Cardiac muscle cell (in vitro differentiated cells and primary cell): ENCODE measurements at regions not wholly inside any gene's neighbourhood (a gene's known extent, or its start where the extent isn't known, plus 50 kb on each side); places are given as distances from the start of the nearest gene placed in this dataset.

Source experiments
- DNase-seq, 2 donors: peaks; one replicate each; pipeline versions ENCODE4 v3.0.0 to v3.0.0-alpha.2; 2010 to 2017; ENCODE audit warnings: low read depth in 1 of 2, low spot score in 1 of 2
- H3K27ac ChIP-seq: fragments of 200-600 bp; sonication (generic); 2 replicates; pipeline ENCODE4 v1.5.1; 2016
- H3K27me3 ChIP-seq: fragments of 200-600 bp; sonication (generic); 2 replicates; pipeline ENCODE4 v1.6.0; 2016; ENCODE audit warnings: control low read depth
- H3K36me3 ChIP-seq: fragments of 200-600 bp; sonication (generic); 2 replicates; pipeline ENCODE4 v1.5.1; 2016; ENCODE audit warnings: control low read depth
- H3K4me1 ChIP-seq: fragments of 200-600 bp; sonication (generic); 2 replicates; pipeline ENCODE4 v1.8.1; 2017; ENCODE audit warnings: low read depth, mild to moderate bottlenecking, mixed run types
- H3K4me3 ChIP-seq: fragments of 200-600 bp; sonication (generic); 2 replicates; pipeline ENCODE4 v1.5.1; 2016; ENCODE audit warnings: mild to moderate bottlenecking
- H3K9me3 ChIP-seq: fragments of 200-600 bp; sonication (generic); 2 replicates; pipeline ENCODE4 v1.5.1; 2017; ENCODE audit warnings: low read depth, mild to moderate bottlenecking, control low read depth
- TF ChIP-seq, protein P1 (sequence below): IDR thresholded peaks from 2 replicates; pipeline ENCODE4 v1.5.1; 2012; ENCODE audit warnings: low read depth, mild to moderate bottlenecking, low read length

- no peaks in the 10 kb centered on the region for H3K4me1 ChIP-seq
- H3K36me3 ChIP-seq, result no peaks in the 10 kb centered on the region
- TF ChIP-seq, protein P1, sequence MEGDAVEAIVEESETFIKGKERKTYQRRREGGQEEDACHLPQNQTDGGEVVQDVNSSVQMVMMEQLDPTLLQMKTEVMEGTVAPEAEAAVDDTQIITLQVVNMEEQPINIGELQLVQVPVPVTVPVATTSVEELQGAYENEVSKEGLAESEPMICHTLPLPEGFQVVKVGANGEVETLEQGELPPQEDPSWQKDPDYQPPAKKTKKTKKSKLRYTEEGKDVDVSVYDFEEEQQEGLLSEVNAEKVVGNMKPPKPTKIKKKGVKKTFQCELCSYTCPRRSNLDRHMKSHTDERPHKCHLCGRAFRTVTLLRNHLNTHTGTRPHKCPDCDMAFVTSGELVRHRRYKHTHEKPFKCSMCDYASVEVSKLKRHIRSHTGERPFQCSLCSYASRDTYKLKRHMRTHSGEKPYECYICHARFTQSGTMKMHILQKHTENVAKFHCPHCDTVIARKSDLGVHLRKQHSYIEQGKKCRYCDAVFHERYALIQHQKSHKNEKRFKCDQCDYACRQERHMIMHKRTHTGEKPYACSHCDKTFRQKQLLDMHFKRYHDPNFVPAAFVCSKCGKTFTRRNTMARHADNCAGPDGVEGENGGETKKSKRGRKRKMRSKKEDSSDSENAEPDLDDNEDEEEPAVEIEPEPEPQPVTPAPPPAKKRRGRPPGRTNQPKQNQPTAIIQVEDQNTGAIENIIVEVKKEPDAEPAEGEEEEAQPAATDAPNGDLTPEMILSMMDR, result no peak
- H3K27ac ChIP-seq, result no peak overlapping the region
- H3K27me3 ChIP-seq, result no peaks in the 10 kb centered on the region
- DNase-seq, result peak in 1 of 2 donors; percentile 97
- H3K9me3 ChIP-seq, result no peaks in the 10 kb centered on the region
- no peak overlapping the region for H3K4me3 ChIP-seq
These were observed 335.8 kb upstream of the DAB2 start for GRCh38 chr5:39760385-39761198.

- Histone ChIP-seq H3K27me3 (no peaks in the 10 kb centered on the region), H3K27ac (no peak overlapping the region)
- TF ChIP-seq, protein P1, result no peak
These were observed 334.9 kb upstream of the DAB2 start for GRCh38 chr5:39759701-39760100.

GRCh38 chr5:39758426-39758825, 333.6 kb upstream of the DAB2 start:
- H3K27me3 ChIP-seq, result no peaks in the 10 kb centered on the region
- no peaks in the 10 kb centered on the region for H3K9me3 ChIP-seq
- H3K4me3 ChIP-seq, result no peak overlapping the region
- no peaks in the 10 kb centered on the region for H3K36me3 ChIP-seq
- TF ChIP-seq, protein P1, result no peak
- no peaks in the 10 kb centered on the region for H3K4me1 ChIP-seq
- peak in 1 of 2 donors; percentile 32 for DNase-seq
- H3K27ac ChIP-seq, result no peak overlapping the region

More at GRCh38 chr5:39759701-39760100, 334.9 kb upstream of the DAB2 start:
- H3K9me3 ChIP-seq, result no peaks in the 10 kb centered on the region
- H3K36me3 ChIP-seq, result no peaks in the 10 kb centered on the region
- H3K4me1 ChIP-seq, result no peaks in the 10 kb centered on the region
- no peak overlapping the region for H3K4me3 ChIP-seq
- peak in 1 of 2 donors; percentile 34 for DNase-seq

DNA sequence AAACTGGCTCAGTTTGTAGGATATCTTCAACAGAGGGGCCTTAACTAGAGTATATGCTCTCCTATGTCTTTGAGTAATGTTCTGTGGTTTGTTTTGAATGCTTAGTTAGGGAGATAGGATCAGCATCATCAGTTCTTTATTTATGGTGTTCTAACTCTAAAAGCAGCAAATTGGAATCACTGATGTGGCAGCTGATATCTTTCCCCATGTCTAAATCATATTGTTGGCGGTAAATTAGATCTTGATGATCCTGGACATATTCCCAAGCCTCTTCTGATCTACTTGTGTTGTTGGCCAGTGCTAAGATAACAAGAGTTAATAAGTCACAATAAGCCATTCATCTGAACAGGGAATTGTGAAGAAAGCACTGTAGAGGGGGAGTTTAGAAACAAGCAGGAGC, 332.4 kb upstream of the DAB2 start:
- H3K9me3 ChIP-seq, result no peaks in the 10 kb centered on the region
- no peaks in the 10 kb centered on the region for H3K27me3 ChIP-seq
- H3K4me1 ChIP-seq, result no peaks in the 10 kb centered on the region
- DNase-seq, result peak in 1 of 2 donors; percentile 62
- no peak overlapping the region for H3K4me3 ChIP-seq
- TF ChIP-seq, protein P1, result no peak
- no peaks in the 10 kb centered on the region for H3K36me3 ChIP-seq
- no peak overlapping the region for H3K27ac ChIP-seq

- Histone ChIP-seq H3K27ac (no peak overlapping the region), H3K27me3 (no peaks in the 10 kb centered on the region), H3K4me1 (no peaks in the 10 kb centered on the region), H3K9me3 (no peaks in the 10 kb centered on the region), H3K4me3 (no peak overlapping the region), H3K36me3 (no peaks in the 10 kb centered on the region)
- peak in 1 of 2 donors; percentile 93 for DNase-seq
- TF ChIP-seq, protein P1, result no peak
These were observed 331.2 kb upstream of the DAB2 start for GRCh38 chr5:39755986-39756385.
